Stimulated activated CD4-positive, alpha-beta T cell treated with anti-CD3 and anti-CD28 coated beads, Interleukin-4, amount 100 ng/mL, for 48 hours (primary cell): ENCODE measurements at regions not wholly inside any gene's neighbourhood (a gene's known extent, or its start where the extent isn't known, plus 50 kb on each side); places are given as distances from the start of the nearest gene placed in this dataset.
"Not testable (repeated sequence)": the region's sequence is repeated elsewhere in the genome, so short reads cannot be mapped to it uniquely, and the experiment has no call there.

ENCODE experiments used
- DNase-seq, 2 donors: peaks; one replicate each; pipeline ENCODE4 v3.0.0-alpha.2; 2020; ENCODE audit warnings: low read depth in 2 of 2

DNA sequence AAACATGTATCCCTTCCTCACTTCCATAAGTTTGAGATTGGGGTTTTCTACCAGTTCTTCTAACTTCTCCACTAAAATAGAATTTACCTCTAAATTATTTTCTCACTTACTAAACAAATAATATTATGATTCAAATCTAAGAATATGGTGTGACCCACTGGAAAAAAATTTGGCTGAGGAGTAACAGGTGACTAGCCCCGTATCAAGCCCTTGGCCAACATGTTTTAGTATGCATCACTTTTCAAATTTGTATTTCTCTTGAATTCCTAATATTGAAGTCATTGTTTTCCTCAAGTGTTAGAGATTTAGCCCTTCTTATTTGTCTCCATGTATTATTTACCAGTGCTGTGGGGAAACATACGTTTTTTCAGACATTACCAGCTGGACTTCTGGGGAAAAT is 759.4 kb downstream of the NSUN3 start:
- DNase-seq, result no peak

DNA sequence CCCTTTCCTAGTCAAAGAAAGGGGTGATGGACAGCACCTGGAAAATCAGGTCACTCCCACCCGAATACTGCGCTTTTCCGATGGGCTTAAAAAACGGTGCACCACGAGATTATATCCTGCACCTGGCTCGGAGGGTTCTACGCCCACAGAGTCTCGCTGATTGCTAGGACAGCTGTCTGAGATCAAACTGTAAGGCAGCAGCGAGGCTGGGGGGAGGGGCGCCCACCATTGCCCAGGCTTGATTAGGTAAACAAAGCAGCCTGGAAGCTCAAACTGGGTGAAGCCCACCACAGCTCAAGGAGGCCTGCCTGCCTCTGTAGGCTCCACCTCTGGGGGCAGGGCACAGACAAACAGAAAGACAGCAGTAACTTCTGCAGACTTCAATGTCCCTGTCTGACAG is 783.4 kb downstream of the NSUN3 start:
- DNase-seq, result not testable (repeated sequence)

DNA sequence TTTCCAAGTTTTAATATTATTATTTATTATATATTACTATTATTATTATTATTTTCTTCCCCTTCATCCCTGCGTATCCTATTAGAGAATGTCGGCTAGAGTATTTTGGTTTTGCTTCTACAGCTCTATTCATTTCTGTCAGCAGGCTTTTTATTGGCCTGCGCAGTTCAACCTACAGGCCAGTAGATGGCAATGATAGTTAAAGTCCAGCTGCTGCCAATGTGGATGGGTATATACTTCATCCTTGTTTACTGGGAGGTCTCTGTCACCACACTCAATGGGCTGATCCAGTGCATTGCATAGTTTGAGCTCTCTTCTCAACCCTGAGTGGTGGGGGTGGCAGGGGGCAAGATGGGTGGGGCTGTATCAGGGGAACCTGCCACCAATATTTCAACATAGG is 799.8 kb downstream of the NSUN3 start:
- no peak for DNase-seq

DNA sequence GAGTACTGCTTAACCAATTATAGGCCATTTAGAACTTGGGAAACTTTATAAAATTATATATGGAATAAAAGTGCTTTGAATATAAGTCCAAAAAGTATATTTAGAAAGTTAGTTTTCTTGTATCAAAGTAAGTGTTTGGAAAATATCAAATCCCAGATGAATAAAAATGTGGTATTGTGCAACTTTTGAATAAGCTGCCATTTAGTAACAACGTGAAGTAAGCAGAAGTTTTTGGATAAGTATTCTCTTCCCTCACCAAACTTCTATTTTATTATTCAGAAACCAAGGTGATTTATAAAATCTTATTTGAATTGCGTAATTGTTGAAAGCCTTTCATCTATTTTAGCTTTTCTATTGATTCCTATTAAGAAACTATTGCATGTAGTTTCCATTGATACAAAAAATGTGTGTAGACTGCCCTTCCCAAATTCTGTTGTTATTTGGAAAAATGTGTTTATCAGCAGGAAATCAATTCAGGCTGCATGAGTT is 806.2 kb downstream of the NSUN3 start:
- DNase-seq, result no peak

DNA sequence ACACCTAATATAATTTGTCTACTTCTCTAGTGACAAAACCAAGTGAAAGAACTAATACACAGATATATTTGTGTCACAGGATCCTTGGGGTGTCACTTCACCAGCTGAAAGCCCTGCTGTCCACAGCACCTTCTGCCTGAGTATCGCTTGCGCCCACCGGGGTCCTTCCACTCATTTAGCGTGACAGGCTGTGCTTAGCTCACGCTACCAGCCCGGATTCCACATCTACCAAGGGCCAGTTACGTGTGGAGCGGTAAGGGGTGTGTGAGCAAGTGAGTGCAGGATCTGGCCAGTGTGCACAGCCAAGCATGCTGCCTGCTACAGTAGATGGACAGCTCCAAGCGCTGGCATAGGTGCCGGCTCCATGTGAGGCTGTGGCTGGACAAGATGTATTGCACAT is 810.9 kb downstream of the NSUN3 start:
- no peak for DNase-seq

DNA sequence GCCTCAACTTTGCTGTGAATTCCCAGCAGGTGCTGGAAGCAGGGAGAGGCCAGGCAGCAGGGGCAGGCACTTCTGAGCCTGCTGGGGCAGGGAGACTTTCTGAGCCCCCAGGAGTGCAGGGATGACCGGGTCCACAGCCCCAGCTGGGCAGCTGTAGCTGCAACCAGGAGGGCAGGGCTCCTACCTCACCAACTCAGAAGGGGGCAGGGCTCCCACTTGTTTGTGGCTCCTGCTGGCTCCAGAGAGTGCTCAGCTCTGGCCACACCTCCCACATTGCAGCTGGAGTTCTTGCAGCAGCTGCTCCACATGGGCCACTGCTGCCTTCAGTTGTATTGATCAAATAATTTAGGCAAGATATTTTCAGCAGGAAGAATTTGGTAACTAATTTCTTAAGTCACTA is 812.3 kb downstream of the NSUN3 start:
- no peak for DNase-seq

DNA sequence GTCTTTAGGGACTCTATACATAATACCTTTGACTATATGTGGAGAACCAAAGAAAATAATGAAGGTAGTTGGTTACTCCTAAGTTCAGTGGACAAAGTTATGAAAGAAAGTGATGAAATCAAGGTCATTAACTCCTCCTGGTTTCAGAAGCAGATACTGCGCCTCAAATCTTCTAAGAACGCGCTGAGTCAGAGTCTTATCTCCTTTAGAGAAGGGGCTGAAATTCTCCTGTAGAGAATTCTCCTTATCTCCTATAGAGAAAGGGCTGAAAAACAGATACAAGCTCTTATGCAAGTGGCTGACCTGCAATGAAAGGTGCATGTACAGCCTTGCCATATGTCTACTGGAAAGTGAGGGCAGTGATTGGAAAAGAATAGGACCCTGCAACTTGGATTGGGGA is 824.2 kb downstream of the NSUN3 start:
- no peak for DNase-seq

DNA sequence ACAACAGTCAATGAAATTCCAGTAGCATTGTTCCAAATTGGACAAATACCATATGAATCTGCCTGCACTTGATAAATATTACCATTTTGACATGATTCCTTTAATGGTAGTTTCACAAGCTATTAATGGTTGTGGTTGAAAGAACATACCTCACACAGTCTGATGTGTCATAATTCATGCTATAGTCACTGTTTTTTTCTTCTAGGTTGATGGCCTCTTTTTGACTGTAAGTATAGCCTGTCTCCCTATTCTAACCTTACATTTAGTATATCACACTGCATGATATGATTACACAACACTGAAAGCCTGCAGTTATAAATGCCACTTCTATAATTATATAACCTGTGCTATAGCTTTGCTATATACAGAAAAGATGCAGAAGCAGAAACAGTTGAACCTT is 834.1 kb downstream of the NSUN3 start:
- DNase-seq, result no peak

DNA sequence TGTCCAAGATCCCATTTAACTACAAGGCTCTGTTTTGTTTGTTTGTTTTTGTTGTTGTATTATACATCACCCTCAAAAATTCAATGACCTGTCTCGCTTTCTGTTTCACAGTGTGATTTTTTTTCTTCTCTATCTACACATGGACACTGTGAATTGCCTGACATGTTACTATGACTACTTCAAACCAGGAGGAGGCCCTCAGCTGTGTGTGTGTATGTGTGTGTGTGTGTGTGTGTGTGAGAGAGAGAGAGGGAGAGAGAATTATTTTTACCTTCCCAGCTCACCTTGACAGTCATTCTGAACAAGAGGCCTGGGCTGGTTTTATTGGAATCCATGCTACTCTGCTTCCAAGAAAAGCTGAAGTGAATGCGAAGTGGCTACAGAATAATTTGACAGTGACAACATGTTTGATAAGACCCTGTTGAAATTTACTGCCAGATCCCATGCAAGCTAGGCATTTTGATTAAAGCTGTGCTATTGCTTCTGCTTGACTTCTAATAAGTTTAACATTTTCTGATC is 841.4 kb downstream of the NSUN3 start:
- no peak for DNase-seq

DNA sequence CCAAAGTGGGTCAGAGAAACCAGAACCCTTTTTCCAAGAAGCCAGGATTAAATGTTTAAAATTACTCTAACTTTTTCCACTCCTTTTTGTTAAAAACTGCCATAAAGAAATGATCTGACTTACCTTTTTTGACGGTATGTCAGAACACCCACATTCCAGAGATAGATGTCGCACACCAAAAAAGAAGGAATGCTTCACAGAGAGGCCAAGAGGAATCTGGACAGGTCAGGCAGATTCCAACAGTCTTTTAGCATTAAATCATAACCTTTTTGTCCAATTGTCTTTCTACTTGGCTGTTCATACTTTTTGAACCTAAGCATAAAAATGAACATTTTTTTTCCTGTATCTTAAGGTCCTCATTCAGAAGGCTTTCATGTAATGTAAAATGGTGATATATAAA is 846.9 kb downstream of the NSUN3 start:
- no peak for DNase-seq

DNA sequence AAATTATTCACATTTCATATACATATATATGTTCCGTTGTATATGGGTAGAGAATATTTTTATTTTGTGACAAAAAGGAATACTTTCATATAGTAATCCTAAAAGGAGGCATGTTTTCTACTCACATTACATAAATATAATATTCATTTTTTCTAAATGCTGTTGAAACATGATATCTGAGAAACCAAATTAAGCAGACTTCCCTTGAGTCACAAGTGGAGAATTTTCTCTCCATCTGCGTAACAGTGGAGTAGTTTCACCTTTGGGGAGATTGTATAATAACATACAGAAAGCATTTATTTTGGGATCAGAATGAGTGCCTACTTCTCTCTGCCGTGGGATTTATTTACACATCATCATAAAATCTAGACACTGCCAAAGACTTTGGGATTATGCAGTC is 849.8 kb downstream of the NSUN3 start:
- DNase-seq, result no peak

DNA sequence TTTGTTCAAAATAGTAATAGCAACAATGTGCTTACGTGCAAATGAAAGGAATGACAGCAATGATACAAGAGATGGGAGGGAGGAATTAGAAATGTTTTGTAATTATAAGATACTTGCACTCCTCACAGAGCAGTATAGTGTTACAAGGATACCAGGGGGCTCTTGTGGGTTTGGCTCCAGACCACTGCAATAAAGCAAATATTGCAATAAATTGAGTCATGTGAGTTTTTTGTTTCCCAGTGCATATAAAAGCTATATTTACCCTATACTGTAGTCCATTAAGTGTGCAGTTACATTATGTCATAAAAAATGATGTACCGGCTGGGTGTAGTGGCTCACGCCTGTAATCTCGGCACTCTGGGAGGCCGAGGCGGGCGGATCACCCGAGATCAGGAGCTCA is 864.3 kb downstream of the NSUN3 start:
- no peak for DNase-seq

DNA sequence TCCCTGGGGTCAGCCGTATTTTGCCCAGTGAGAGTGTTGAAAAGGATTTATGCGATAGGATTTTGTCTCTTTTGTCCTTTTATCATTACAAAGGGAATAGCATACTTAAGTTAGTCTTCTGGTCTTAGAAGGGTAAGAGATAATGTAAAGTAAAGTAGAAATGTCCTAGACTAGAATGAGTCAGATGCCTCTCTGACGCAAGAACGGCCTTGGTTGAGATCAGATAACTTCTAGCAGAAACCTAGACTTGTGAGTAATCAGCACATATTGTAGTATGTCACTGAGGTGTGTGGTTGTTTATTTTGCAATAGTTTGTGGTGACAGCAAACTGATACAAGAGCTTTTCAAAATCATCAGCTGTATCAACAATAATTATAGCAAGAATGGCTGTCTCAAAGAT is 866.1 kb downstream of the NSUN3 start:
- DNase-seq, result no peak

DNA sequence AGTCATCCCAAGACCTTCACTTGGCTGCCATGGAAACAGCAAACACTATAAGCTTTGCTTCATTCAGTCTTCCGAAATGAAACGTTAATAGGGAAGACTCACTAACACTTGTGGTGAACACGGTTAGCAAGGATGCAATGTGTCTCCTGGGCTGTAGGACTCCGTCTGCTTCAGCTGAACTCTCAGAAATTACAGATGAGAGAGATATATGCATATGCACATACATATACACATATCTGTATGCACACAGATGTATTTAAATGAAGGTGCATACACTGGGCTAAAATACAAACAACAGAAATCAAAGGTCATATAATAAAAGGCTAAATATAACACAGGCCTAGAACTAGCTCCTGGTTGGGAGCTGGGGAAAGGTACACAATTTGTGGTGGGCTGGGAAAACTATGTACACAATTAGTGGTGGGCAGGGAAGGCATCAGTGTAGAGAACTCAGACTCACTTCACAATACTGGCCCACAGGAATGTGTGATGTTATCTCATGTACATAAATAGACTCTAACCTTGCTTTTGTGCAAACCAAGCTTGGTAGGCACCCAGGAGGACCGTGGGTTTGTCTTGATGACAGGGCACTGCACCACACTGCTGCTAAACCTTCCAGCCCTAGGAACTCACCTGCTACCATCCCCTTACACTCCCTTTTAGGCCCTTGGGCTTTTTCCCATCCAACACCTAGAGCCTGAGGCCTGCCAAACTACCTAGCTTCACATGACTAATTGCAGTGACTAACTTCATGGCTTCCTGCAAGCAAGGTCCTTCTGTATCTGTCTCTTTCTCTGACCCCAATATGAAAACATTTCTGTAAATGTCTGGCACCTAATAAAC is 873.1 kb downstream of the NSUN3 start:
- no peak for DNase-seq

DNA sequence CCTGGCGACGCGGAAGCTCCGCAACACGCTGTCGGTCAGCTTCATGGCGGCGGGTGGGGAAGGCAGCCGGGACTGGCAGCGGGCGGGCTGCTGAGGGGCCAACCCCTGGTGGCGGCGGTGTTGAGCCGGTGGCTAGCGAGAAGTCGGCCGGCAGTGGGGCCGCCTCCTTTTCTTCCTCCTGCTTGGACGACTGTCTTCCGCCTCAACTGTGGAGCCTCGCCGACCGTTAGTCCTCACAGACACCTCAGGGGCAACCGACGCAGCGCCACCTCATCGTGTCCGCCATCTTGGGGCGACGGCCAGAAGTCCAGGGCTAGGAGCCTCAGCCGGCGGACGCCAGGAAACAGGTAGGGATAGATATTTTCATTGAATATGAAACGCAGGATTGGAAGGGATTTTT is 875.1 kb downstream of the NSUN3 start:
- DNase-seq, result no peak

DNA sequence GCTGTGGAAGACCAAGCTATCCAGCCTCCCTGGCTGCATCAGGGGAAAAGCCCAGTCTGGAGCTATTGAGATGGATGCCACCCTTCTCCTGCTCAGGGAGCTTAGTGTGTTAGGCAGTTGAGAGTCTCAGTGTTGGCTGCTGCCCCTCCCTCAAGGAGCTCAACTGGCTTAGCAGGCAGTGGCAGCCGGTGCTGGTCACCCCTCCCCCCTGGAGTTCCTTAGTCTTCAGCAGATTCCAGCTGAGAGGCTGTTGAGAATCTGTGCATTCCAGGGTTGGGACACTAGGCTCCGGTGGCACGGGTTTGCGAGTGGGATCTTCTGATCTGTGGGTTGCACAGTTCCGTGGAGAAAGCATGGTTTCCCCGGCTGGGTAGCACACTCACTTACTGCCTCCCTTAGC is 883.8 kb downstream of the NSUN3 start:
- DNase-seq, result no peak

DNA sequence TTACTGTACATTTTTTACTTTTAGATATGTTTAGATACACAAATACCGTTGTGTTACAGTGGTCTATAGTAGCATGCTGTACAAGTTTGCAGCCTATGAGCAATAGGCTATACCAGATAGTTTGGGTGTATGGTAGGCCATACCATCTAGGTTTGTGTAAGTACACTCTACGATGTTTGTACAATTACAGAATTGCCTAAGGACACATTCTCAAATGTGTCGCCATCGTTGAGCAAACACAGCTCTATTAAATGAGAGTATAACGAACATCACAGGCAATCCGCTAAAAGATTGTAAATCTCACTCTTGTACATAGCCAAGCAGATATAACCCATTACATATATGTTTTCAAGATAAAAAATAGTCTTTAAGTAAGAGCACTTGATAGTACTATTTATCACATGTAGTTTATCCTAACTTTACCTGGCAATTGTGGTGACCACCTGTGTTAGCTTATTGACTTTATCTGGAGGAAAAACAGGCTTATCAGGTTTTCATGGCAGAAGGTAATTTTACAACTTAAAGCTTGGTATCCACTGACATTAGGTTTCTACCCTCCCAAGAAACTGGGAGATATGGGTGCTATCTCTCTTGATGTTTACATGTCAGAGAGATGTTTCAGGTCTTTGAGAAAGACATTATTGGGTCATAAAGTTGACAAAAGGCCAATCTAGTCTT is 898.7 kb downstream of the NSUN3 start:
- no peak for DNase-seq

DNA sequence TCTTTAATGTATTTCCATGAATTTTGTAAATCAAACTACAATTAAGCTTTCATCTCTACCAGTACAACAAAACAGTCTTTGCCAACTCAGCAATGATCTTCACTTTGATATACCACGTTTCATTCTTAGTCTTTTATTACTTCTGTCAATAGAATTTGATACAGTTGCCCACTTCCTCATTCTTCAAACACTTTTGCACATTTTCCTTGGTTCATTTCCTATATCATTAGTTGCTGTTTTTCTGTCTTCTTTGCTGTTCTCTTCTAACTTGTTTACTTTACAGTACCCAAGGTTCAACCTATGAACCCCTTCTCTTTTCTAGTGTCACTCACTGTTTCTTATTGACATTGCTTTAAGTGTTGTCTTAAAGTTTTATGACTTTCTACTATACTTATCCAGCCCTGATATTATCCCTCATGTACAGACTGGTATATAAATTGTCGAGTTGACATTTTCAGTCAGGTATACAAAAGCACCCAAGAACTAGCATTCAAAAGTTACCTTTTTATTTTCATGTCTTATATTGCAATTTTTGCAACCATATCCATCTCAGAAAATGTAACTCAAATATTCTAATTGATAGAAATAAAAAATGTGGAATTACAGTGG is 903.1 kb downstream of the NSUN3 start:
- DNase-seq, result no peak

DNA sequence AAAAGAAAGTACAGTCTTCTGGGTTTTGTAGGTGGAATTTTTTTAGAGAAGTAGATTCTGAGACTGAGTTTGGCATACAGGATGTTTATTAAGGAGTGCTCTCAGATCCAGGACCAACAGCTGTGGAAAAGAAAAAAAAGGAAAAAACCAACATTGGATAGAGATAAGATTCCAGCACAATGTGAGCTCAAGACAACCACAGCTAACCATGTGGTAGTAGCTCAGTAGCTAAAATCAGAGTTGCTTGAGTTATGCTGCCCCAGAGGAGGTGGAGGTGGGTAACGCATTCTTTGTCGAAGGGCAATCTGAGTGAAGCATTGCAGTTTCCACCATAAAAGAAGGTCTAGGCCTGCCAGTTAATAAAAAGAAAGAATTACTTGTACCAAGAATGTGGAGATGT is 904.3 kb downstream of the NSUN3 start:
- no peak for DNase-seq

DNA sequence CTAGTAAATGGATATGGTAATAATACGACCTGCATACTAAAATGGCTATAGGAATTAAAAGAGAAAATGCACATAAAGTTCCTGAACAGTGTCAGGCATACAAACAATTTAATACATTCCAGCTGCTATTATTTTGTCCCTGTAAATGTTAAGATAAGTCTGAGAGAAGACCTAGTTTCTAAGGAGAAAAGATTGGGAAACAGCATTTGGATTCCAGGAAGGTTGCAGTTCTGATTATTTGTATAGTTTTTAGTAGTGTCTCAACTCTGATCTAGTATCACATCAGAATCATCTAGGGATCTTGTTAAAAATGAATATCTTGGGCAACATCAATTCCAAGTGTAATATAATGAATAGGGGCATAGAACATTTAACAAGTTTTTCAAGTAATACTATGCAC is 905.7 kb downstream of the NSUN3 start:
- DNase-seq, result no peak

DNA sequence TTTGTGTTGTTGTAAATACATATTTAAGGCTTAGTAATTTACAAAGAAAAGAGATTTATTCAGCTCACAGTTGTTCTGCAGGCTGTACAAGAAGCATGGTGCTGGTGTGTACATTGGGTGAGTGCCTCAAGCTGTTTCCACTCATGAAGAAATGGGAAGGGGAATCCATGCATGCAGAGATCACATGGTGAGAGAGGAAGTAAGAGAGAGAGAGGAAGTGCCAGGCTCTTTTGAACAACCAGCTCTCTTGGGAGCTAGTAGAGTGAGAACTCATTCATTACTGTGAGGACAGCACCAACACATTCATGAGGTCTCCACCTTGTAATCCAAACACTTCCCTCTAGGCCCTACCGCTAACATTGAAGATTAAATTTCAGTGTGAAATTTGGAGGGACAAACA is 909.2 kb downstream of the NSUN3 start:
- no peak for DNase-seq

DNA sequence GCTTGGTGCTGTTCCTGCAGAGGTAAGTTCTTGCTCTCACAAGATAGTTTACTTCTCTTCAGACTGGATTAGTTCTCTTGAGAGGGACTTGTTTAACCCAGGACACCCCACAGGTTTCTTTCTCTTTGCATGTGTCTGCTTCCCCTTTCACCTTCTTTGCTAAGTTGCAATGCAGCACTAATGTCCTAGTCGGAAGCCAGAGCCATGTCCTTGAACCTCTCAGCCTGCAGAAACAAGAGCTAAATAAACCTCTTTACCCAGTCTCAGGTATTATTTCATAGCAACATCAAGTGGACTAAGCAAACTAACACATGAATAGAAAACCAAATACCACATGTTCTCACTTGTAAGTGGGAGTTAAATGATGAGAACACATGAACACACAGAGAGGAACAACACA is 915.2 kb downstream of the NSUN3 start:
- no peak for DNase-seq

DNA sequence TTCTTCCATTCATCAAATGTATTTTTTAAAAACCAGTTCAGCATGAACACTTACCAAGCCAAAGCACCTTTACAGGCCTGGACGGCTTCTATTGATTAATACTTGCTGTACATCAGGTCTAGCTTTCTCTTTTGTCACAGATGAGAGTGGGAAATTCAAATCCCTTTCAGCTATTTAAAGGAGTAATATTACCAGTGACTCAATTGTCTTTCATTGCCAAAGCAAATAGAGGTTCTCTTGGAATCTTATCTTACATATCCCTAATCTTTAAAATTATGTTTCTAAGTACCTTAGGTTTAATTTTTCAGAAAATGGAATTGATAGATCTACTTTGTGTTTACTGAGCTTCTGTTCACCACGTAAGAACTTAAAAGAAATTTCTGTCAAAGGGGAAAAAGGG is 922.9 kb downstream of the NSUN3 start:
- no peak for DNase-seq
